ENCODE measurements at regions not wholly inside any gene's neighbourhood (a gene's known extent, or its start where the extent isn't known, plus 50 kb on each side); places are given as distances from the start of the nearest gene placed in this dataset.
"Not testable (repeated sequence)": the region's sequence is repeated elsewhere in the genome, so short reads cannot be mapped to it uniquely, and the experiment has no call there.

- DNase-seq: not testable (repeated sequence)
Observed at GRCh38 chr2:55124682-55125081, 74.4 kb upstream of the RTN4 start.

- DNase-seq: no peak
Observed at GRCh38 chr2:55123851-55124269, 73.6 kb upstream of the RTN4 start.

- peak; percentile 17 for DNase-seq
Observed at GRCh38 chr2:55120634-55121359, 70.5 kb upstream of the RTN4 start.

GRCh38 chr2:55119711-55120487 is 69.6 kb upstream of the RTN4 start:
- DNase-seq: no peak

- no peak for DNase-seq
Observed at GRCh38 chr2:55118643-55119083, 68.4 kb upstream of the RTN4 start.

- DNase-seq: no peak
Observed at GRCh38 chr2:55116966-55117365, 66.7 kb upstream of the RTN4 start.

GRCh38 chr2:55116598-55116964 is 66.3 kb upstream of the RTN4 start:
- DNase-seq: no peak

GRCh38 chr2:55115761-55116597 is 65.7 kb upstream of the RTN4 start:
- DNase-seq: no peak

- DNase-seq: no peak
Observed at GRCh38 chr2:55114597-55114996, 64.3 kb upstream of the RTN4 start.

- no peak for DNase-seq
Observed at GRCh38 chr2:55114082-55114481, 63.8 kb upstream of the RTN4 start.

- peak; percentile 46 for DNase-seq
Observed at GRCh38 chr2:55112229-55113031, 62.2 kb upstream of the RTN4 start.

GRCh38 chr2:55111570-55112228 is 61.4 kb upstream of the RTN4 start:
- DNase-seq: peak; percentile 85

GRCh38 chr2:55111230-55111569 is 60.9 kb upstream of the RTN4 start:
- DNase-seq: no peak

GRCh38 chr2:55109219-55109891 is 59.1 kb upstream of the RTN4 start:
- DNase-seq: no peak

GRCh38 chr2:55108456-55109160 is 58.4 kb upstream of the RTN4 start:
- no peak for DNase-seq

GRCh38 chr2:55107436-55107835 is 57.2 kb upstream of the RTN4 start:
- no peak for DNase-seq

- no peak for DNase-seq
Observed at GRCh38 chr2:55106148-55106547, 55.9 kb upstream of the RTN4 start.

GRCh38 chr2:55105456-55105855 is 55.2 kb upstream of the RTN4 start:
- DNase-seq: no peak

GRCh38 chr2:55103046-55103445 is 52.8 kb upstream of the RTN4 start:
- no peak for DNase-seq

GRCh38 chr2:55102056-55102812 is 52.0 kb upstream of the RTN4 start:
- DNase-seq: no peak
